ENCODE measurements at regions not wholly inside any gene's neighbourhood (a gene's known extent, or its start where the extent isn't known, plus 50 kb on each side); places are given as distances from the start of the nearest gene placed in this dataset.

GRCh38 chr13:39867807-39868206 is 212.3 kb downstream of the COG6 start:
- TF ChIP-seq CTCF (IDR thresholded peaks at IDR 0.05; ENCODE audit: low read depth, low read length) = no peak
- no peak for TF ChIP-seq POLR2A (IDR thresholded peaks at IDR 0.05; ENCODE audit: extremely low read depth, insufficient read length)
- TF ChIP-seq MAX (IDR thresholded peaks at IDR 0.05; ENCODE audit: low read depth, low read length) = no peak
- TF ChIP-seq MYC (IDR thresholded peaks at IDR 0.05; ENCODE audit: low read depth, low read length) = no peak

All from NB4 (cell line).